SK-N-SH (cell line): ENCODE measurements at regions not wholly inside any gene's neighbourhood (a gene's known extent, or its start where the extent isn't known, plus 50 kb on each side); places are given as distances from the start of the nearest gene placed in this dataset.

ENCODE experiments used
- CTCF ChIA-PET: fragments of 300-600, 350-600 bp; formaldehyde crosslinking; extraction: SDS; loops from one replicate; lab custom pipeline; 2021; lab: Yijun Ruan, JAX
- POLR2A ChIA-PET: fragments of 350-600 bp; sonication (Branson Sonifier 250); formaldehyde crosslinking; extraction: SDS; loops from one replicate; lab custom pipeline; 2020; ENCODE audit warnings: antibody characterized with exemption, inconsistent platforms; lab: Yijun Ruan, JAX
- DNase-seq: peaks from one replicate; pipeline ENCODE4 v3.0.0; 2012
- H2AFZ ChIP-seq: fragments of 200-600 bp; sonication (generic); 2 replicates; pipeline ENCODE4 v1.8.1; 2016; ENCODE audit warnings: antibody characterized with exemption, mild to moderate bottlenecking, low read depth
- H3F3A ChIP-seq: fragments of 200-600 bp; sonication (generic); replicated peaks from 2 replicates; pipeline ENCODE3; 2016; ENCODE audit warnings: antibody characterized with exemption, mild to moderate bottlenecking; ENCODE audit not compliant: insufficient read depth
- H3K27ac ChIP-seq, 2 experiments: fragments of 200-500 bp in 1 of 2; fragments of 200-600 bp in 1 of 2; sonication (Bioruptor generic) in 1 of 2; sonication (generic), shearing (Covaris generic) in 1 of 2; 2 replicates each; pipeline versions ENCODE4 v1.5.1 to v1.6.1; 2014 to 2016; ENCODE audit warnings: low read depth in 2 of 2, inconsistent platforms in 1 of 2, low read length in 1 of 2, mild to moderate bottlenecking in 1 of 2, mixed read lengths in 1 of 2
- H3K27me3 ChIP-seq: fragments of 200-600 bp; sonication (generic), shearing (Covaris generic); 2 replicates; pipeline ENCODE4 v1.6.1; 2016; ENCODE audit warnings: mixed run types; ENCODE audit not compliant: insufficient read depth
- H3K36me3 ChIP-seq, 2 experiments: fragments of 200-500 bp in 1 of 2; fragments of 200-600 bp in 1 of 2; sonication (Bioruptor generic) in 1 of 2; sonication (generic) in 1 of 2; replicated peaks in 1 of 2; 2 replicates each; pipeline versions ENCODE3 to v1.5.1; 2014 to 2016; ENCODE audit warnings: low read length in 1 of 2, mild to moderate bottlenecking in 1 of 2; ENCODE audit not compliant: insufficient read depth in 2 of 2, control insufficient read depth in 1 of 2
- H3K4me1 ChIP-seq, 2 experiments: fragments of 200-500 bp in 1 of 2; fragments of 200-600 bp in 1 of 2; sonication (Bioruptor generic) in 1 of 2; sonication (generic), shearing (Covaris generic) in 1 of 2; 2 replicates each; pipeline versions ENCODE4 v1.5.1 to v1.6.1; 2014 to 2016; ENCODE audit warnings: low read depth in 1 of 2, low read length in 1 of 2, mixed run types in 1 of 2; ENCODE audit not compliant: insufficient read depth in 2 of 2, control insufficient read depth in 1 of 2
- H3K4me2 ChIP-seq: fragments of 200-600 bp; sonication (generic), shearing (Covaris generic); 2 replicates; pipeline ENCODE4 v1.6.1; 2017; ENCODE audit warnings: mixed run types
- H3K4me3 ChIP-seq, 2 experiments: fragments of 200-500 bp in 1 of 2; fragments of 200-600 bp in 1 of 2; sonication (Bioruptor generic) in 1 of 2; sonication (generic), shearing (Covaris generic) in 1 of 2; 2 replicates each; pipeline versions ENCODE4 v1.5.1 to v1.8.1; 2014 to 2016; ENCODE audit warnings: low read depth in 2 of 2, inconsistent platforms in 1 of 2, low read length in 1 of 2, mild to moderate bottlenecking in 1 of 2, mixed read lengths in 1 of 2, moderate library complexity in 1 of 2
- H3K79me2 ChIP-seq: fragments of 200-600 bp; sonication (generic); 2 replicates; pipeline ENCODE4 v1.8.1; 2017; ENCODE audit warnings: mild to moderate bottlenecking; ENCODE audit not compliant: insufficient read depth
- H3K9ac ChIP-seq: fragments of 200-600 bp; sonication (generic); 2 replicates; pipeline ENCODE4 v1.6.1; 2017; ENCODE audit warnings: mixed run types
- H3K9me2 ChIP-seq: fragments of 200-600 bp; sonication (generic); 2 replicates; pipeline ENCODE4 v1.6.1; 2017; ENCODE audit warnings: mixed run types
- H3K9me3 ChIP-seq: fragments of 200-600 bp; sonication (generic); 2 replicates; pipeline ENCODE4 v1.6.1; 2017; ENCODE audit warnings: mixed run types, mild to moderate bottlenecking, moderate library complexity
- H4K20me1 ChIP-seq: fragments of 200-600 bp; sonication (generic); 2 replicates; pipeline ENCODE4 v1.6.1; 2017; ENCODE audit warnings: mild to moderate bottlenecking, mixed run types; ENCODE audit not compliant: insufficient read depth
- EP300 ChIP-seq, 2 experiments: IDR thresholded peaks; 2 replicates each; pipeline versions ENCODE4 v1.4.0 to v1.6.1; 2012; ENCODE audit warnings: borderline replicate concordance in 1 of 2, low read depth in 1 of 2, low read length in 1 of 2
- FOXJ3 ChIP-seq: sonication (generic); formaldehyde crosslinking; IDR thresholded peaks from 2 replicates; pipeline ENCODE4 v1.5.1; 2020; ENCODE audit warnings: mild to moderate bottlenecking, missing genetic modification reagents
- FOXM1 ChIP-seq: IDR thresholded peaks from 2 replicates; pipeline ENCODE4 v1.4.0; 2012; ENCODE audit warnings: low read depth, mild to moderate bottlenecking
- IRF3 ChIP-seq: fragments of 150-350 bp; IDR thresholded peaks from 2 replicates; pipeline ENCODE4 v1.6.1; 2016; ENCODE audit warnings: mild to moderate bottlenecking, low read depth, low read length
- JUND ChIP-seq: IDR thresholded peaks from 2 replicates; pipeline ENCODE4 v1.4.0; 2012
- MAX ChIP-seq: IDR thresholded peaks from 2 replicates; pipeline ENCODE4 v1.4.0; 2012; ENCODE audit warnings: low read depth
- NRF1 ChIP-seq: IDR thresholded peaks from 2 replicates; pipeline ENCODE4 v1.6.1; 2012; ENCODE audit warnings: low read depth, mild to moderate bottlenecking, low read length
- PBX3 ChIP-seq: IDR thresholded peaks from 2 replicates; pipeline ENCODE4; 2012
- POLR2AphosphoS5 ChIP-seq: IDR thresholded peaks from 2 replicates; pipeline ENCODE4 v1.6.1; 2012; ENCODE audit warnings: low read depth, low read length
- REST ChIP-seq: IDR thresholded peaks from 2 replicates; pipeline ENCODE4 v1.6.1; 2012; ENCODE audit warnings: mild to moderate bottlenecking, low read depth, low read length, moderate library complexity
- TAF1 ChIP-seq: IDR thresholded peaks from 2 replicates; pipeline ENCODE4 v1.6.1; 2012; ENCODE audit warnings: low read depth, mild to moderate bottlenecking, low read length, moderate library complexity, borderline replicate concordance
- whole genome bisulfite sequencing: methylation state at CpG from one replicate; pipeline ENCODE4 v1.1.6; 2017; ENCODE audit warnings: low lambda C conversion rate; 5-methylcytosine and 5-hydroxymethylcytosine counted together

DNA sequence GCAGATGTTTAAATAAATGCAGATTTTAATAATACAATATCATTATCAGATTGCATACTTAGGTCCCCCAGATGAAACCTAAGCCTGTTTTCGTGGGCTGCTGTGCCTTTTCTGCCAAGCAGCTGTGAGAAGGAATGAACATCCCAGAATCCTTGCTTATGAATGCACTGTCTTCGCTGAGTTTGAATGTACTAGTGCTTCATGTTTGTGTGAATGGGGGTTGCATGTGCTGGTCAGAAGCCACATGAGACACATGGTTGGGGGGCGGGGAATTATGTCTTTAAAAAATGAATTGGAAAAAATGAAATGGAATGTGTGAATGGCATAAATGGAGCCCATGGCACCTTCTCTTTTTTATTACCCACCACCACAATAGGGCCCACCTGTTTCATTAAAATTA, 125.4 kb upstream of the HSD17B12 start:
- Histone ChIP-seq H3K9me2 (no peaks in the 10 kb centered on the region), H3K79me2 (no peaks in the 10 kb centered on the region), H4K20me1 (no peaks in the 10 kb centered on the region), H3K4me1 (peaks cover 0 to 2% of the 10 kb centered on the region in 2 experiments; a peak in 2 of 4 replicates), H3K9ac (no peak overlapping the region), H2AFZ (no peak overlapping the region), H3K36me3 (no peaks in the 10 kb centered on the region), H3K27me3 (peaks cover 18% of the 10 kb centered on the region; the same call in 1 of the 2 replicates), H3K4me2 (no peak overlapping the region), H3K4me3 (no peak overlapping the region), H3K9me3 (no peaks in the 10 kb centered on the region), H3F3A (no peaks in the 10 kb centered on the region), H3K27ac (no peak overlapping the region)
- CTCF ChIA-PET = interaction anchor here (4.0 to 4.5 kb wide), 3 partner anchors 12 to 22 kb away, joined by 16 to 57 read pairs (median 28); no protein-coding TSS in a partner anchor
- no peak for DNase-seq
- POLR2A ChIA-PET = no interaction called here
- WGBS = 21% methylated on average over 3 of the region's 3 CpGs
- TF ChIP-seq NRF1 = no peak
- TF ChIP-seq FOXJ3 = no peak
- TF ChIP-seq MAX = no peak
- TF ChIP-seq POLR2AphosphoS5 = no peak
- no peak for TF ChIP-seq PBX3
- no peak for TF ChIP-seq EP300 (IDR thresholded peaks at IDR 0.05; ENCODE audit: borderline replicate concordance in 1 of 2, low read depth in 1 of 2, low read length in 1 of 2)
- TF ChIP-seq FOXM1 = no peak
- TF ChIP-seq REST = no peak
- no peak for TF ChIP-seq TAF1
- TF ChIP-seq JUND = no peak
- no peak for TF ChIP-seq IRF3
